ENCODE measurements at regions not wholly inside any gene's neighbourhood (a gene's known extent, or its start where the extent isn't known, plus 50 kb on each side); places are given as distances from the start of the nearest gene placed in this dataset.
A peak's percentile ranks its signal among the peaks of the same experiment; 100 is the strongest.

DNA sequence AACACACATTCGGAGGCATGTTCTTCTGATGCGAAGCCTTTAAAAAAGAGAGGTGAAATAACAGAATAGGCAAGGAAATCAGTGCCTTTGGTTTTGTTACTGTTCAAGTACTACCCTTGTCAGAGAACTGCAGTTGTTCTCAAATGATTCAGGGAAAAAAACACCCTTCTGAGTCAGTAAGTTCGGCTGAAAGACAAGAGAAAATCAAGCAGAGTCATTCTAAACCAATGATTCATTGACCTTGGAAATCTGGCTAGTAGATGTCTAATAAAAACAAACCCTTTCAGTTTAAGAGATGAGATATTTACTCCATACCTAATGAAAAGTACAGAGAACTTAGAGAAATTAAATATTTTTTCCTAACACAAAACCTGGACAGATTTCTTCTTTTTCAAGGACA is 72.7 kb upstream of the ABI3BP start:
- Histone ChIP-seq H3K9me3 (ENCODE audit: severe bottlenecking) (no peaks in the 10 kb centered on the region), H3K4me1 (ENCODE audit: insufficient read depth, poor library complexity, severe bottlenecking) (peaks cover 21% of the 10 kb centered on the region), H3K36me3 (ENCODE audit: low read depth) (no peaks in the 10 kb centered on the region), H3K27ac (ENCODE audit: poor library complexity, severe bottlenecking) (peak overlapping the region; percentile 80), H3K27me3 (ENCODE audit: insufficient read depth, poor library complexity, severe bottlenecking) (no peaks in the 10 kb centered on the region), H3K4me3 (ENCODE audit: severe bottlenecking) (no peak overlapping the region)
- DNase-seq (ENCODE audit: low spot score) (no peak), ATAC-seq (ENCODE audit: low read depth) (peak; percentile 96)
- TF ChIP-seq, protein P1, sequence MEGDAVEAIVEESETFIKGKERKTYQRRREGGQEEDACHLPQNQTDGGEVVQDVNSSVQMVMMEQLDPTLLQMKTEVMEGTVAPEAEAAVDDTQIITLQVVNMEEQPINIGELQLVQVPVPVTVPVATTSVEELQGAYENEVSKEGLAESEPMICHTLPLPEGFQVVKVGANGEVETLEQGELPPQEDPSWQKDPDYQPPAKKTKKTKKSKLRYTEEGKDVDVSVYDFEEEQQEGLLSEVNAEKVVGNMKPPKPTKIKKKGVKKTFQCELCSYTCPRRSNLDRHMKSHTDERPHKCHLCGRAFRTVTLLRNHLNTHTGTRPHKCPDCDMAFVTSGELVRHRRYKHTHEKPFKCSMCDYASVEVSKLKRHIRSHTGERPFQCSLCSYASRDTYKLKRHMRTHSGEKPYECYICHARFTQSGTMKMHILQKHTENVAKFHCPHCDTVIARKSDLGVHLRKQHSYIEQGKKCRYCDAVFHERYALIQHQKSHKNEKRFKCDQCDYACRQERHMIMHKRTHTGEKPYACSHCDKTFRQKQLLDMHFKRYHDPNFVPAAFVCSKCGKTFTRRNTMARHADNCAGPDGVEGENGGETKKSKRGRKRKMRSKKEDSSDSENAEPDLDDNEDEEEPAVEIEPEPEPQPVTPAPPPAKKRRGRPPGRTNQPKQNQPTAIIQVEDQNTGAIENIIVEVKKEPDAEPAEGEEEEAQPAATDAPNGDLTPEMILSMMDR (IDR thresholded peaks at IDR 0.05; ENCODE audit: poor library complexity, severe bottlenecking) = no peak

DNA sequence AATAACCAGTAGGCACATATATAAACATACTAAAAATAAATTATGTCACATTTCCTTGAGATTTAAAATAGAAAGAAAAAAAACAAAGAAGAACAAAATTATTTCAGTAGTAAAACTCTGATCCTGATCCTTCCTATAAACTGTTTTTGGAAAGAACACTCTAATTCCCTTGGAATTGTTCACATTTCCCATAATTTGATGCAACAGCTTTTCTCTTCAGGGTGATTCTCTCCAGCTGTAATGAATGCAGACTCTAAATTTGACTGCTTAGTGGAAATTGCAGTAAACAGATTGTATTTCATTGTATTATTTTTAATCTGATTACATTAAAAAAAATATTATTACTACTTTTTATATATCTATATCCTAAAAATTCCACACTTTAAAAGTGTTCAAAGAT is 70.2 kb upstream of the ABI3BP start:
- Histone ChIP-seq H3K9me3 (ENCODE audit: severe bottlenecking) (peaks cover 3% of the 10 kb centered on the region), H3K4me3 (ENCODE audit: severe bottlenecking) (no peak overlapping the region), H3K27ac (ENCODE audit: poor library complexity, severe bottlenecking) (no peak overlapping the region), H3K36me3 (ENCODE audit: low read depth) (no peaks in the 10 kb centered on the region), H3K4me1 (ENCODE audit: insufficient read depth, poor library complexity, severe bottlenecking) (peaks cover 21% of the 10 kb centered on the region), H3K27me3 (ENCODE audit: insufficient read depth, poor library complexity, severe bottlenecking) (no peaks in the 10 kb centered on the region)
- ATAC-seq (ENCODE audit: low read depth) = no peak
- DNase-seq (ENCODE audit: low spot score) = no peak
- TF ChIP-seq, protein P1 (IDR thresholded peaks at IDR 0.05; ENCODE audit: poor library complexity, severe bottlenecking) = no peak

DNA sequence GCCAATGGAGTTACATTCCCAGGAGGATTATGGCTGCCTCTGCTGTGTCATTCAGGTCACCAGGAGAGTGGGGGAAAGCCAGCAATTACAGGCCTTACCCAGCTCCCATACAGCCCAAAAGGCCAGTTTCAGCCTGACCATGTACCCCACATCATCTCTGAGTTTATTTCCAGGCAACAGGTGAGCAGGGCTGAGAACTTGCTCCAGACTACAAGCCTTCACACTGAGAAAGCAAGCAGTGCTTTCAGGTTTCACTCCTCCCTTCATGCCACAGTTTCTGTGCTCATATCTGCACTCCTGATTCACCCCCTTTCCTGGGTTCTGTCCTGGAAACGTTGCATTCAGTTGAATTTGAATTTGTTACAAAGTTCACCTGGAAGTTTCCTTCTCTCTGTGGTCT is 68.1 kb upstream of the ABI3BP start:
- Histone ChIP-seq H3K27me3 (ENCODE audit: insufficient read depth, poor library complexity, severe bottlenecking) (no peaks in the 10 kb centered on the region), H3K27ac (ENCODE audit: poor library complexity, severe bottlenecking) (no peak overlapping the region), H3K36me3 (ENCODE audit: low read depth) (no peaks in the 10 kb centered on the region), H3K4me3 (ENCODE audit: severe bottlenecking) (no peak overlapping the region), H3K4me1 (ENCODE audit: insufficient read depth, poor library complexity, severe bottlenecking) (peaks cover 12% of the 10 kb centered on the region), H3K9me3 (ENCODE audit: severe bottlenecking) (peaks cover 3% of the 10 kb centered on the region)
- TF ChIP-seq, protein P1 (IDR thresholded peaks at IDR 0.05; ENCODE audit: poor library complexity, severe bottlenecking) = no peak
- ATAC-seq (ENCODE audit: low read depth) (no peak), DNase-seq (ENCODE audit: low spot score) (no peak)

DNA sequence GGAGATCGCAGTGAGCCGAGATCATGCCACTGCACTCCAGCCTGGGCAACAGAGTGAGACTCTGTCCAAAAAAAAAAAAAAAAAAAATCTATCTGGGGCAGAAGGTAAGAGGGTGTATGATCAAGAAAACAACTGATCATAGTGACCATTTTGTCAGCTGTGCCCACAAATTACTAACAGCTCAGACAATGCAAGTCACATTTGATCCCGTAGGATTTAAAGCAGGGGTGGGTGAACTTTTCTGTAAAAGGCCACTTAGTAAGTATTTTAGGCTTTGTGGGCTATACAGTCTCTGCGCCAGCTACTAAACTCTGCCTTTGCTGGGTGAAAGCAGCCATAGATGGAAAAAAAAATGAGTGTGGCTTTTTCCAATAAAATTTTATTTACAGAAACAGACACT is 57.6 kb upstream of the ABI3BP start:
- Histone ChIP-seq H3K36me3 (ENCODE audit: low read depth) (no peaks in the 10 kb centered on the region), H3K4me1 (ENCODE audit: insufficient read depth, poor library complexity, severe bottlenecking) (no peaks in the 10 kb centered on the region), H3K4me3 (ENCODE audit: severe bottlenecking) (no peak overlapping the region), H3K9me3 (ENCODE audit: severe bottlenecking) (no peaks in the 10 kb centered on the region), H3K27ac (ENCODE audit: poor library complexity, severe bottlenecking) (no peak overlapping the region), H3K27me3 (ENCODE audit: insufficient read depth, poor library complexity, severe bottlenecking) (no peaks in the 10 kb centered on the region)
- DNase-seq (ENCODE audit: low spot score) (no peak), ATAC-seq (ENCODE audit: low read depth) (no peak)
- TF ChIP-seq, protein P1 (IDR thresholded peaks at IDR 0.05; ENCODE audit: poor library complexity, severe bottlenecking) = no peak

DNA sequence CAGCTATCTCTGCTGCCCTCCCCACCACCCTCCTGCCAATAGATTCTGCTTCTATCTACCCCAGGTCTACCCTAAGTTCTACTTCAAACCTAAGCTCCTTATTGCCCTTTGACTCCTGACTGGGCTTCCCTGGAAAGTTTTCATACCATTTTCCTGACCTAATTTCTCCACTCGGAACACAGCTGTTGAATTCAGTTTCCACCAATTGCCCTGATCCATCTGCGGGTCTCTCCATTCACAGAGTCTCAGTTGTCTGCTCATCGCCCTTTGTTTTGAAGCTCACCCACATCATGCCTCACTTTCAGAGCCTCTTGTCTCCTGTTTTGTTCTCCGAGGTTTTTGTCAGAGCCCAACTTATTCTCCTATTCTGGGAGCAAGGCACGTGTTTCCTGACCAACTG is 56.8 kb upstream of the ABI3BP start:
- H3K27ac ChIP-seq (ENCODE audit: poor library complexity, severe bottlenecking) = no peak overlapping the region
- no peaks in the 10 kb centered on the region for H3K27me3 ChIP-seq (ENCODE audit: insufficient read depth, poor library complexity, severe bottlenecking)
- DNase-seq (ENCODE audit: low spot score) (no peak), ATAC-seq (ENCODE audit: low read depth) (no peak)
- TF ChIP-seq, protein P1 (IDR thresholded peaks at IDR 0.05; ENCODE audit: poor library complexity, severe bottlenecking) = no peak
- no peak overlapping the region for H3K4me3 ChIP-seq (ENCODE audit: severe bottlenecking)
- no peaks in the 10 kb centered on the region for H3K36me3 ChIP-seq (ENCODE audit: low read depth)
- H3K9me3 ChIP-seq (ENCODE audit: severe bottlenecking) = no peaks in the 10 kb centered on the region
- H3K4me1 ChIP-seq (ENCODE audit: insufficient read depth, poor library complexity, severe bottlenecking) = no peaks in the 10 kb centered on the region
